ENCODE measurements at regions not wholly inside any gene's neighbourhood (a gene's known extent, or its start where the extent isn't known, plus 50 kb on each side); places are given as distances from the start of the nearest gene placed in this dataset.

- TF ChIP-seq, protein P1, sequence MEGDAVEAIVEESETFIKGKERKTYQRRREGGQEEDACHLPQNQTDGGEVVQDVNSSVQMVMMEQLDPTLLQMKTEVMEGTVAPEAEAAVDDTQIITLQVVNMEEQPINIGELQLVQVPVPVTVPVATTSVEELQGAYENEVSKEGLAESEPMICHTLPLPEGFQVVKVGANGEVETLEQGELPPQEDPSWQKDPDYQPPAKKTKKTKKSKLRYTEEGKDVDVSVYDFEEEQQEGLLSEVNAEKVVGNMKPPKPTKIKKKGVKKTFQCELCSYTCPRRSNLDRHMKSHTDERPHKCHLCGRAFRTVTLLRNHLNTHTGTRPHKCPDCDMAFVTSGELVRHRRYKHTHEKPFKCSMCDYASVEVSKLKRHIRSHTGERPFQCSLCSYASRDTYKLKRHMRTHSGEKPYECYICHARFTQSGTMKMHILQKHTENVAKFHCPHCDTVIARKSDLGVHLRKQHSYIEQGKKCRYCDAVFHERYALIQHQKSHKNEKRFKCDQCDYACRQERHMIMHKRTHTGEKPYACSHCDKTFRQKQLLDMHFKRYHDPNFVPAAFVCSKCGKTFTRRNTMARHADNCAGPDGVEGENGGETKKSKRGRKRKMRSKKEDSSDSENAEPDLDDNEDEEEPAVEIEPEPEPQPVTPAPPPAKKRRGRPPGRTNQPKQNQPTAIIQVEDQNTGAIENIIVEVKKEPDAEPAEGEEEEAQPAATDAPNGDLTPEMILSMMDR (IDR thresholded peaks at IDR 0.05), result no peak
These were observed 301.8 kb downstream of the HNRNPD start for GRCh38 chr4:82071951-82072350.

DNA sequence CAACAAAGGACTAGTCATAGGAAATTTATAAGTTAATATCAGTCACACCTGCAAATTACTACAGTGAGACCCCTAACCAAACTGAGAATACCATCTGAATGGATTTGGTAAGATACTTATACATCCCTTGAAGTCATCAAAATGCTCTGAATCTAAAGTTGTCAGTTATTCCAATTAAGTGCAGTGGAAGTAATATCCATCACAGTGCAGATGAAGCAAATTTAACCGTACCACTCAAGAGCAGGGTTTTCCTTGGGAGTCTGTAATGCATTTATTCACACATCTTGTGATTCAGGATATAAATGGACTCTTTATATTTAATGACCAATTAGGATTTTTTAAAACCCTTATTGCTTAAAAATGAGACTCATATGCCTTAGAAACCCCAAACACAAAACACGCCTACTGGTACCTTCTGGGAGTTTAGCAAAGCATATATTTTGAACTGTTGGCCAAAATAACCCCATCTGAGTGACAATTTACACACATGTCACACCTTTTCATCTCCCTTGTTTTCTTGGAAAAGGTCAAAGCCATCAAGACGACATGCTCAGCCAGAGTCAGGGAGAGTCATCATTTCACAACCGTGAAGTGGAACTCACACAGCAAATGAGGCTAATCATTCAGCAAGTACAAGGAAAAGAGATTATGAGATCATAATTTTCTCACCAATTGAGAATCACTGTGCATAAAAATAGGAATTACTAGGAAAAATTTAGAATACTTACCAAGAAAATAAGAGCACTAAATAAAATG lies 303.7 kb downstream of the HNRNPD start:
- TF ChIP-seq, protein P1 (IDR thresholded peaks at IDR 0.05), result no peak

DNA sequence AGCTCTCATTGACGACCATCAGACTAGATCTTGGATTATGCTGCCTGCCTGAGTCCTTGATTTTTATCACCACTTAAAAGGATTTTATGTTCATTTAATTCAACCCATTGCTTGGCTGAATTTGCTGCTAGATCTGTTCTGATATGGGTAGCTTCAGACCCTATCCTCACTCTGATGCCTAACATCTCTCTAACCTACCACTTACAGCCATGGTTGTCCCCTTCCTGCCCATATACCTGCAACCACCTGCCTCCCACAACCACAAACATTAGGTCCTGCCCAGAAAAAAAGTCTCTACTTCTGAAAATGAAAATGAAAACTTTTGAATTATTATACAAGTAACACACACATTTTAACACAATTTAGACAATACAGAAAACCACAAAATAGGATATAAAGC lies 310.8 kb downstream of the HNRNPD start:
- TF ChIP-seq, protein P1 (IDR thresholded peaks at IDR 0.05), result no peak

GRCh38 chr4:82057990-82058544 lies 315.7 kb downstream of the HNRNPD start:
- TF ChIP-seq, protein P1 (IDR thresholded peaks at IDR 0.05), result no peak

- TF ChIP-seq, protein P1 (IDR thresholded peaks at IDR 0.05), result no peak
These were observed 318.6 kb downstream of the HNRNPD start for GRCh38 chr4:82055156-82055555.

- TF ChIP-seq, protein P1 (IDR thresholded peaks at IDR 0.05), result no peak
These were observed 320.4 kb downstream of the HNRNPD start for GRCh38 chr4:82053396-82053795.

DNA sequence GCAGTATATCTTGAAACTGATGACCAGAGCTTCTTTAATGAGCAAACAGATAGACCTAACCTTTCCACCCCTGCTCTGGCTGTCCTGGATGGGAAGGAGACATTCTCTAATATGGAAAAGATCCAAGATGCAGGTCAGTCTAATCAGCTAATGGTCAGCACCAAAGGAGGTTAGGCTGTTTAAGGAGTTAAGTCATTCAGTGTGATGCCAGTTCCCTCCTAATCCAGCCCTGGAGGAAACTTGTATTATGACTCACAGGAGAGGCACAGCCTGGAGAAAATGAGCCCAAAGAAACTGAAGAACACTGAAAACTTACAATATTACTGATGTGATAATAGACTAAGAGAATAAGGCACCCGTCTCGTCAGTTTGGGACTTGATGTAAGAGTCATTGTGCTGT lies 323.0 kb downstream of the HNRNPD start:
- TF ChIP-seq, protein P1 (IDR thresholded peaks at IDR 0.05), result no peak
